ENCODE measurements at regions not wholly inside any gene's neighbourhood (a gene's known extent, or its start where the extent isn't known, plus 50 kb on each side); places are given as distances from the start of the nearest gene placed in this dataset.

- H3K4me1 ChIP-seq (ENCODE audit: control insufficient read depth in 4 of 4, insufficient read depth in 4 of 4, low read length in 3 of 4): no peaks in the 10 kb centered on the region
- no peaks in the 10 kb centered on the region for H3K36me3 ChIP-seq (ENCODE audit: control insufficient read depth in 4 of 4, insufficient read depth in 3 of 4, low read depth in 1 of 4, low read length in 3 of 4)
- H3K27ac ChIP-seq (ENCODE audit: low read depth in 1 of 2, low read length in 2 of 2): no peak overlapping the region
- TF ChIP-seq HNF4A (conservative IDR thresholded peaks at IDR 0.05) (no peak), RAD21 (IDR thresholded peaks at IDR 0.05) (no peak)
- TF ChIP-seq, protein P1, sequence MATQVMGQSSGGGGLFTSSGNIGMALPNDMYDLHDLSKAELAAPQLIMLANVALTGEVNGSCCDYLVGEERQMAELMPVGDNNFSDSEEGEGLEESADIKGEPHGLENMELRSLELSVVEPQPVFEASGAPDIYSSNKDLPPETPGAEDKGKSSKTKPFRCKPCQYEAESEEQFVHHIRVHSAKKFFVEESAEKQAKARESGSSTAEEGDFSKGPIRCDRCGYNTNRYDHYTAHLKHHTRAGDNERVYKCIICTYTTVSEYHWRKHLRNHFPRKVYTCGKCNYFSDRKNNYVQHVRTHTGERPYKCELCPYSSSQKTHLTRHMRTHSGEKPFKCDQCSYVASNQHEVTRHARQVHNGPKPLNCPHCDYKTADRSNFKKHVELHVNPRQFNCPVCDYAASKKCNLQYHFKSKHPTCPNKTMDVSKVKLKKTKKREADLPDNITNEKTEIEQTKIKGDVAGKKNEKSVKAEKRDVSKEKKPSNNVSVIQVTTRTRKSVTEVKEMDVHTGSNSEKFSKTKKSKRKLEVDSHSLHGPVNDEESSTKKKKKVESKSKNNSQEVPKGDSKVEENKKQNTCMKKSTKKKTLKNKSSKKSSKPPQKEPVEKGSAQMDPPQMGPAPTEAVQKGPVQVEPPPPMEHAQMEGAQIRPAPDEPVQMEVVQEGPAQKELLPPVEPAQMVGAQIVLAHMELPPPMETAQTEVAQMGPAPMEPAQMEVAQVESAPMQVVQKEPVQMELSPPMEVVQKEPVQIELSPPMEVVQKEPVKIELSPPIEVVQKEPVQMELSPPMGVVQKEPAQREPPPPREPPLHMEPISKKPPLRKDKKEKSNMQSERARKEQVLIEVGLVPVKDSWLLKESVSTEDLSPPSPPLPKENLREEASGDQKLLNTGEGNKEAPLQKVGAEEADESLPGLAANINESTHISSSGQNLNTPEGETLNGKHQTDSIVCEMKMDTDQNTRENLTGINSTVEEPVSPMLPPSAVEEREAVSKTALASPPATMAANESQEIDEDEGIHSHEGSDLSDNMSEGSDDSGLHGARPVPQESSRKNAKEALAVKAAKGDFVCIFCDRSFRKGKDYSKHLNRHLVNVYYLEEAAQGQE (IDR thresholded peaks at IDR 0.05): no peak
- H3K4me3 ChIP-seq (ENCODE audit: low read depth in 1 of 3, low read length in 3 of 3): no peak overlapping the region
- no peak overlapping the region for H3K9ac ChIP-seq (ENCODE audit: low read depth in 1 of 2, low read length in 2 of 2)
- no peak for DNase-seq (ENCODE audit: low spot score)
- WGBS: 50% methylated on average over 2 of the region's 2 CpGs
- no peaks in the 10 kb centered on the region for H3K9me3 ChIP-seq (ENCODE audit: control insufficient read depth in 4 of 4, low read length in 3 of 4)
- H3K27me3 ChIP-seq (ENCODE audit: control insufficient read depth in 4 of 4, insufficient read depth in 4 of 4, low read length in 3 of 4): no peaks in the 10 kb centered on the region
These were observed 979.0 kb downstream of the EFNA5 start for GRCh38 chr5:106691701-106692100.

DNA sequence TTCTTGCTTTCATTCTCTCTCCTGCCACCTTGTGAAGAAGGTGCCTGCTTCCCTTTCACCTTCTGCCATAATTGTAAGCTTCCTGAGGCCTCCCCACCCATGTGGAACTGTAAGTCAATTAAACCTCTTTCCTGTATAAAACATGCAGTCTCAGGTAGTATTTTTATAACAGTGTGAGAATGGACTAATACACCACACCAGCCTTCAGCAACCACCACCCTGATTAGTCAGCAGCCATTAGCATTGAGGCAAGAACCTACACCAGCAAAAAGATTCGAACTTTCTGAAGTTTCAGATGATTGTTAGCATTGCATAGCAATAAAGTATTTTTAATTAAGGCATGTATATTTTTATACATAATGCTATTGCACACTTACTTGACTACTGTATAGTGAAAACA is 980.2 kb downstream of the EFNA5 start:
- no peaks in the 10 kb centered on the region for H3K36me3 ChIP-seq (ENCODE audit: control insufficient read depth in 4 of 4, insufficient read depth in 3 of 4, low read depth in 1 of 4, low read length in 3 of 4)
- H3K27me3 ChIP-seq (ENCODE audit: control insufficient read depth in 4 of 4, insufficient read depth in 4 of 4, low read length in 3 of 4): no peaks in the 10 kb centered on the region
- WGBS: 54% methylated on average over 1 of the region's 1 CpG
- H3K4me1 ChIP-seq (ENCODE audit: control insufficient read depth in 4 of 4, insufficient read depth in 4 of 4, low read length in 3 of 4): no peaks in the 10 kb centered on the region
- TF ChIP-seq, protein P2, sequence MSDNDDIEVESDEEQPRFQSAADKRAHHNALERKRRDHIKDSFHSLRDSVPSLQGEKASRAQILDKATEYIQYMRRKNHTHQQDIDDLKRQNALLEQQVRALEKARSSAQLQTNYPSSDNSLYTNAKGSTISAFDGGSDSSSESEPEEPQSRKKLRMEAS (IDR thresholded peaks at IDR 0.05): no peak
- no peaks in the 10 kb centered on the region for H3K9me3 ChIP-seq (ENCODE audit: control insufficient read depth in 4 of 4, low read length in 3 of 4)
- no peak overlapping the region for H3K9ac ChIP-seq (ENCODE audit: low read depth in 1 of 2, low read length in 2 of 2)
- no peak for DNase-seq (ENCODE audit: low spot score)
- H3K4me3 ChIP-seq (ENCODE audit: low read depth in 1 of 3, low read length in 3 of 3): no peak overlapping the region
- H3K27ac ChIP-seq (ENCODE audit: low read depth in 1 of 2, low read length in 2 of 2): no peak overlapping the region

DNA sequence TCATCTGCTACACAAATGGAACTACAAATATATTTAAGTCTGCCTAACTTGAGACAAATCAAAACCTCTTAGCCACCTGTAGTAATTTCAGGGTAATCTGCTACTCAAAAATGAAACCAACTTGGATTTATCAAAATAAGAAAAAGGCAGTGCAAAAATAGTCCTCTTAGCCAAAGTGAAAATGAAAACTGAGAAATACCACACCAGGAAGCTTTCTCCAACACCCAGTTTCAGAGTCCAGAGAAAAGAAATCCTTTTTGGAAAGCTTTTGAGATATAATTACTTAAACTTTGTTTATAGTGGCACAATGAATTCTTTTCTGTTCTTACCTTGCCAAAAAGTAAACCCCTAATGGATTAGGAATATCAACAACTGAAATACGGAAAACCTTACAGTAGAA is 990.4 kb downstream of the EFNA5 start:
- Histone ChIP-seq H3K4me3 (ENCODE audit: low read depth in 1 of 3, low read length in 3 of 3) (no peak overlapping the region), H3K27me3 (ENCODE audit: control insufficient read depth in 4 of 4, insufficient read depth in 4 of 4, low read length in 3 of 4) (no peaks in the 10 kb centered on the region), H3K36me3 (ENCODE audit: control insufficient read depth in 4 of 4, insufficient read depth in 3 of 4, low read depth in 1 of 4, low read length in 3 of 4) (no peaks in the 10 kb centered on the region), H3K9ac (ENCODE audit: low read depth in 1 of 2, low read length in 2 of 2) (no peak overlapping the region), H3K27ac (ENCODE audit: low read depth in 1 of 2, low read length in 2 of 2) (no peak overlapping the region), H3K9me3 (ENCODE audit: control insufficient read depth in 4 of 4, low read length in 3 of 4) (no peaks in the 10 kb centered on the region), H3K4me1 (ENCODE audit: control insufficient read depth in 4 of 4, insufficient read depth in 4 of 4, low read length in 3 of 4) (no peaks in the 10 kb centered on the region)
- no peak for DNase-seq (ENCODE audit: low spot score)
- TF ChIP-seq HNF4G (IDR thresholded peaks at IDR 0.05): no peak
- TF ChIP-seq GABPA (IDR thresholded peaks at IDR 0.05 in 1 of 2, conservative IDR thresholded peaks at IDR 0.05 in 1 of 2): no peak
- TF ChIP-seq, protein P1 (IDR thresholded peaks at IDR 0.05): no peak
- TF ChIP-seq JUND (IDR thresholded peaks at IDR 0.05): no peak
- no peak for TF ChIP-seq RXRA (IDR thresholded peaks at IDR 0.05)
- TF ChIP-seq RAD21 (IDR thresholded peaks at IDR 0.05): no peak
- no peak for TF ChIP-seq NR2F2 (IDR thresholded peaks at IDR 0.05)
- no peak for TF ChIP-seq TAF1 (conservative IDR thresholded peaks at IDR 0.05)
- no peak for TF ChIP-seq FOXA1 (IDR thresholded peaks at IDR 0.05)
- TF ChIP-seq, protein P2 (IDR thresholded peaks at IDR 0.05): no peak
- WGBS: 62% methylated on average over 1 of the region's 1 CpG

Measured in liver (tissue), 7 donors.